Mesendoderm (in vitro differentiated cells): ENCODE measurements at regions not wholly inside any gene's neighbourhood (a gene's known extent, or its start where the extent isn't known, plus 50 kb on each side); places are given as distances from the start of the nearest gene placed in this dataset.

Experiments used
- DNase-seq: peaks from one replicate; pipeline ENCODE4 v3.0.0; 2013
- H2AK5ac ChIP-seq: 2 replicates; pipeline ENCODE4 v1.6.1; 2013; ENCODE audit warnings: low read length, inconsistent platforms
- H2BK120ac ChIP-seq: 2 replicates; pipeline ENCODE4 v1.6.1; 2013; ENCODE audit warnings: low read depth, mild to moderate bottlenecking, low read length, moderate library complexity, mixed read lengths
- H2BK15ac ChIP-seq: replicated peaks from 2 replicates; pipeline ENCODE4 v1.6.1; 2013; ENCODE audit warnings: low read depth, mild to moderate bottlenecking, moderate library complexity
- H2BK5ac ChIP-seq: 2 replicates; pipeline ENCODE4 v1.6.1; 2013; ENCODE audit warnings: low read length, inconsistent platforms
- H3K18ac ChIP-seq: 2 replicates; pipeline ENCODE4 v1.6.1; 2013; ENCODE audit warnings: mild to moderate bottlenecking, low read length, mixed read lengths
- H3K23ac ChIP-seq: one replicate; pipeline ENCODE4 v1.6.1; 2013; ENCODE audit warnings: low read length
- H3K27ac ChIP-seq: 2 replicates; pipeline ENCODE4 v1.5.1; 2013; ENCODE audit warnings: low read depth, mild to moderate bottlenecking, inconsistent platforms, low read length, moderate library complexity
- H3K27me3 ChIP-seq: 2 replicates; pipeline ENCODE4 v1.6.1; 2013; ENCODE audit warnings: low read length, control low read depth, mild to moderate bottlenecking, inconsistent platforms; ENCODE audit not compliant: insufficient read depth, poor library complexity
- H3K36me3 ChIP-seq: 2 replicates; pipeline ENCODE4 v1.6.1; 2013; ENCODE audit warnings: low read length, inconsistent platforms; ENCODE audit not compliant: control insufficient read depth, insufficient read depth
- H3K4ac ChIP-seq: one replicate; pipeline ENCODE4 v1.6.1; 2013; ENCODE audit warnings: low read depth, mild to moderate bottlenecking, low read length, moderate library complexity
- H3K4me1 ChIP-seq: 2 replicates; pipeline ENCODE4 v1.6.1; 2013; ENCODE audit warnings: low read depth, low read length, inconsistent platforms; ENCODE audit not compliant: control insufficient read depth
- H3K4me2 ChIP-seq: 2 replicates; pipeline ENCODE4 v1.6.1; 2013; ENCODE audit warnings: low read length
- H3K4me3 ChIP-seq: 2 replicates; pipeline ENCODE4 v1.5.1; 2013; ENCODE audit warnings: mild to moderate bottlenecking, low read length
- H3K56ac ChIP-seq: one replicate; pipeline ENCODE4 v1.6.1; 2013; ENCODE audit warnings: low read length
- H3K79me1 ChIP-seq: 2 replicates; pipeline ENCODE4 v1.6.1; 2013; ENCODE audit warnings: low read length, inconsistent platforms
- H3K79me2 ChIP-seq: 2 replicates; pipeline ENCODE4 v1.6.1; 2013; ENCODE audit warnings: mild to moderate bottlenecking, low read length; ENCODE audit not compliant: control insufficient read depth, insufficient read depth
- H3K9ac ChIP-seq: 2 replicates; pipeline ENCODE4 v1.6.1; 2013; ENCODE audit warnings: low read length, inconsistent platforms
- H4K5ac ChIP-seq: one replicate; pipeline ENCODE4 v1.6.1; 2013; ENCODE audit warnings: low read length
- H4K8ac ChIP-seq: one replicate; pipeline ENCODE4 v1.6.1; 2013; ENCODE audit warnings: low read depth, mild to moderate bottlenecking, control low read depth, low read length, moderate library complexity
- WGBS: extraction: QIAGEN DNeasy Blood & Tissue Kit; methylation state at CpG from one replicate; pipeline ENCODE4 v1.1.7; 2013; ENCODE audit warnings: low lambda C conversion rate, missing lambda C conversion rate; ENCODE audit not compliant: insufficient coverage; ENCODE audit errors: extremely low coverage; 5-methylcytosine and 5-hydroxymethylcytosine counted together

GRCh38 chr16:72266836-72267235 lies 94.9 kb upstream of the PMFBP1 start:
- H3K4ac ChIP-seq: no peak overlapping the region
- H3K79me1 ChIP-seq: no peaks in the 10 kb centered on the region
- H2BK15ac ChIP-seq: no peak overlapping the region
- no peak overlapping the region for H3K4me3 ChIP-seq
- no peaks in the 10 kb centered on the region for H3K79me2 ChIP-seq
- no peak overlapping the region for H4K5ac ChIP-seq
- H3K9ac ChIP-seq: no peak overlapping the region
- H3K18ac ChIP-seq: no peak overlapping the region
- no peak overlapping the region for H2BK120ac ChIP-seq
- H3K4me2 ChIP-seq: no peak overlapping the region
- no peak overlapping the region for H2BK5ac ChIP-seq
- DNase-seq: no peak
- H3K36me3 ChIP-seq: no peaks in the 10 kb centered on the region
- H3K27ac ChIP-seq: no peak overlapping the region
- no peak overlapping the region for H2AK5ac ChIP-seq
- no peaks in the 10 kb centered on the region for H3K4me1 ChIP-seq
- no peaks in the 10 kb centered on the region for H3K27me3 ChIP-seq
- no peak overlapping the region for H3K23ac ChIP-seq
- no peak overlapping the region for H3K56ac ChIP-seq
- no CpG with 5 or more reads among the region's 6 CpGs for WGBS
- H4K8ac ChIP-seq: no peak overlapping the region

GRCh38 chr16:72264771-72265170 lies 92.8 kb upstream of the PMFBP1 start:
- H4K5ac ChIP-seq: no peak overlapping the region
- H2AK5ac ChIP-seq: no peak overlapping the region
- no peak overlapping the region for H3K4ac ChIP-seq
- no peaks in the 10 kb centered on the region for H3K79me2 ChIP-seq
- no peak overlapping the region for H3K18ac ChIP-seq
- H3K4me3 ChIP-seq: no peak overlapping the region
- no peaks in the 10 kb centered on the region for H3K36me3 ChIP-seq
- H3K4me1 ChIP-seq: no peaks in the 10 kb centered on the region
- WGBS: no CpG with 5 or more reads among the region's 2 CpGs
- no peak for DNase-seq
- H2BK120ac ChIP-seq: no peak overlapping the region
- no peak overlapping the region for H2BK5ac ChIP-seq
- no peak overlapping the region for H3K23ac ChIP-seq
- H3K27ac ChIP-seq: no peak overlapping the region
- no peak overlapping the region for H3K56ac ChIP-seq
- no peak overlapping the region for H3K9ac ChIP-seq
- H3K4me2 ChIP-seq: no peak overlapping the region
- no peak overlapping the region for H4K8ac ChIP-seq
- H3K27me3 ChIP-seq: no peaks in the 10 kb centered on the region
- no peak overlapping the region for H2BK15ac ChIP-seq
- no peaks in the 10 kb centered on the region for H3K79me1 ChIP-seq

GRCh38 chr16:72262711-72263110 lies 90.8 kb upstream of the PMFBP1 start:
- no peak overlapping the region for H2AK5ac ChIP-seq
- no CpG with 5 or more reads among the region's 1 CpG for WGBS
- no peak overlapping the region for H3K56ac ChIP-seq
- no peak overlapping the region for H3K27ac ChIP-seq
- no peak overlapping the region for H3K18ac ChIP-seq
- H3K4me2 ChIP-seq: no peak overlapping the region
- H3K27me3 ChIP-seq: no peaks in the 10 kb centered on the region
- H4K8ac ChIP-seq: no peak overlapping the region
- no peak overlapping the region for H2BK5ac ChIP-seq
- no peaks in the 10 kb centered on the region for H3K36me3 ChIP-seq
- no peak for DNase-seq
- H3K79me1 ChIP-seq: no peaks in the 10 kb centered on the region
- no peaks in the 10 kb centered on the region for H3K4me1 ChIP-seq
- no peak overlapping the region for H3K9ac ChIP-seq
- H2BK120ac ChIP-seq: no peak overlapping the region
- H3K23ac ChIP-seq: no peak overlapping the region
- H3K4ac ChIP-seq: no peak overlapping the region
- H4K5ac ChIP-seq: no peak overlapping the region
- H3K79me2 ChIP-seq: no peaks in the 10 kb centered on the region
- H3K4me3 ChIP-seq: no peak overlapping the region
- no peak overlapping the region for H2BK15ac ChIP-seq

DNA sequence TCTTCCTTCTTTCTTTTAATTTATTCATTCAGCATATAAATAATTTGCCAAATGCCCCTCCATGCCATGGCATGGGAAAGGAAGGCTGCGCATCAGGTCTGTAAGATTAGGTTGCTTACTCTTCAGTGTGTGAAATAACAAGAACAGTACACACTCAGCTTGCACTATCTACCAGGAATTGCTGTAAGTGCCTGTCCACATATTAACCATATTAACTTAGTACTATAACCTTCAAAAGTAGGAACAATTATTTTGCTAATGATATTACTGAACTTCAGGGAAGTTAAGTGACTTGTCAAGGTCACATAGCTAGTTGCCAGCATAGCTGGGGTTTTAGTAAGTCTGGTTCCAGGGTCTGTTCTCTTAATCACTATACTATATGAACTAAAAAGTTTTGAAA lies 89.2 kb upstream of the PMFBP1 start:
- DNase-seq: no peak
- no CpG with 5 or more reads among the region's 1 CpG for WGBS
- H2BK15ac ChIP-seq: no peak overlapping the region
- no peak overlapping the region for H2BK5ac ChIP-seq
- H3K27me3 ChIP-seq: no peaks in the 10 kb centered on the region
- H4K8ac ChIP-seq: no peak overlapping the region
- H3K23ac ChIP-seq: no peak overlapping the region
- no peaks in the 10 kb centered on the region for H3K4me1 ChIP-seq
- no peaks in the 10 kb centered on the region for H3K36me3 ChIP-seq
- H3K27ac ChIP-seq: no peak overlapping the region
- H3K4me3 ChIP-seq: no peak overlapping the region
- no peak overlapping the region for H2AK5ac ChIP-seq
- H3K9ac ChIP-seq: no peak overlapping the region
- H3K79me2 ChIP-seq: no peaks in the 10 kb centered on the region
- no peaks in the 10 kb centered on the region for H3K79me1 ChIP-seq
- H3K56ac ChIP-seq: no peak overlapping the region
- no peak overlapping the region for H3K4me2 ChIP-seq
- H3K18ac ChIP-seq: no peak overlapping the region
- no peak overlapping the region for H3K4ac ChIP-seq
- no peak overlapping the region for H2BK120ac ChIP-seq
- H4K5ac ChIP-seq: no peak overlapping the region

DNA sequence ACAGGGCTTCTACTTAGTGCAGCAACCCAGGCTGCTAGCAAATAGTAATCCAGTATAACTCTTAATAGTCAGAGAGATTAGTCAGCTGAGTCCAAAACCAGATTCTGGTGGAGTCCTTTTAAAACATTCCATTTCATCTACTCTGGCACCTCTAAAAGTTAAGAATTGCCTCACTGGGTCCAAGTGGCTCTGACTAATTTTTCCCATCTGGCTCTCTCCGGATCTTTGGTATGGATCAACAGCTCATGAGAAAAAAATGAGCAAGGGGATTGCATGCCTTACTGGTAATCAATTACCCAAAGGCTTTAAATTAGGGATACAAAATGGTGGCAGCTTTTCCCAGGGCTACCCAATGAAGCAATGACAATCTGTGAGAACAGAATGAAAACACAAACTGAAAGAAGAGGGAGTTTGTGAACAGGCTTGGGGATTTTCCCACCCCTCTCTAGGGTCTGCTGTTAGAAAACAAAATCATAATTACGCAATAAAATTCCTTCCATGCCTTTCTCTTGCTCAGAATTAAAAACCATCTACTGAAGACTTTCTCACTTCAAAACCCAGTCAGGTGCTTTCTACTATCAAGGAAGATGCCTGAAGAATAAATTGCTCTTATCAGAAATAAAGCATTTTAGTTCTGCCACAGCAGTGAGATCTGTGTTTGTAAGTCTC lies 84.6 kb upstream of the PMFBP1 start:
- Histone ChIP-seq H3K4me1 (no peaks in the 10 kb centered on the region), H3K56ac (no peak overlapping the region), H3K79me1 (no peaks in the 10 kb centered on the region), H2BK15ac (no peak overlapping the region), H2BK5ac (no peak overlapping the region), H3K9ac (no peak overlapping the region), H2BK120ac (no peak overlapping the region), H3K18ac (no peak overlapping the region), H4K5ac (no peak overlapping the region), H3K27ac (no peak overlapping the region), H2AK5ac (no peak overlapping the region), H3K4me3 (no peak overlapping the region), H3K79me2 (no peaks in the 10 kb centered on the region), H4K8ac (no peak overlapping the region), H3K4ac (no peak overlapping the region), H3K23ac (no peak overlapping the region), H3K4me2 (no peak overlapping the region), H3K36me3 (no peaks in the 10 kb centered on the region), H3K27me3 (no peaks in the 10 kb centered on the region)
- no CpG with 5 or more reads among the region's 2 CpGs for WGBS
- no peak for DNase-seq

- no peak overlapping the region for H4K8ac ChIP-seq
- H3K56ac ChIP-seq: no peak overlapping the region
- no peak overlapping the region for H3K18ac ChIP-seq
- H3K36me3 ChIP-seq: no peaks in the 10 kb centered on the region
- H3K4me2 ChIP-seq: no peak overlapping the region
- no peak overlapping the region for H3K27ac ChIP-seq
- no peak overlapping the region for H3K4me3 ChIP-seq
- H2BK15ac ChIP-seq: no peak overlapping the region
- H3K79me2 ChIP-seq: no peaks in the 10 kb centered on the region
- no peaks in the 10 kb centered on the region for H3K79me1 ChIP-seq
- no peak overlapping the region for H4K5ac ChIP-seq
- H2AK5ac ChIP-seq: no peak overlapping the region
- no peaks in the 10 kb centered on the region for H3K4me1 ChIP-seq
- H2BK5ac ChIP-seq: no peak overlapping the region
- no peaks in the 10 kb centered on the region for H3K27me3 ChIP-seq
- no peak overlapping the region for H3K9ac ChIP-seq
- H3K23ac ChIP-seq: no peak overlapping the region
- H3K4ac ChIP-seq: no peak overlapping the region
- no peak overlapping the region for H2BK120ac ChIP-seq
- no peak for DNase-seq
- whole genome bisulfite sequencing: no CpG with 5 or more reads among the region's 1 CpG
These were observed 83.8 kb upstream of the PMFBP1 start for GRCh38 chr16:72255786-72256185.
